ENCODE measurements at regions not wholly inside any gene's neighbourhood (a gene's known extent, or its start where the extent isn't known, plus 50 kb on each side); places are given as distances from the start of the nearest gene placed in this dataset.

GRCh38 chr22:34114406-34114805 is 194.1 kb upstream of the LARGE1 start:
- no peaks in the 10 kb centered on the region for H3K27me3 ChIP-seq (ENCODE audit: control insufficient read depth in 4 of 4, insufficient read depth in 4 of 4, low read length in 3 of 4)
- H3K4me3 ChIP-seq (ENCODE audit: low read depth in 1 of 3, low read length in 3 of 3) = no peak overlapping the region
- H3K9ac ChIP-seq (ENCODE audit: low read depth in 1 of 2, low read length in 2 of 2) = no peak overlapping the region
- no peak for DNase-seq (ENCODE audit: low spot score)
- no peaks in the 10 kb centered on the region for H3K36me3 ChIP-seq (ENCODE audit: control insufficient read depth in 4 of 4, insufficient read depth in 3 of 4, low read depth in 1 of 4, low read length in 3 of 4)
- no peaks in the 10 kb centered on the region for H3K9me3 ChIP-seq (ENCODE audit: control insufficient read depth in 4 of 4, low read length in 3 of 4)
- TF ChIP-seq NR2F2 (IDR thresholded peaks at IDR 0.05) = no peak
- TF ChIP-seq TAF1 (conservative IDR thresholded peaks at IDR 0.05) = no peak
- no peak for TF ChIP-seq SP1 (IDR thresholded peaks at IDR 0.05)
- TF ChIP-seq YY1 (IDR thresholded peaks at IDR 0.05) = no peak
- TF ChIP-seq CTCF (IDR thresholded peaks at IDR 0.05; ENCODE audit: low read depth, low read length, missing input control) = no peak
- TF ChIP-seq GABPA (IDR thresholded peaks at IDR 0.05 in 1 of 2, conservative IDR thresholded peaks at IDR 0.05 in 1 of 2) = no peak
- no peak for TF ChIP-seq RAD21 (IDR thresholded peaks at IDR 0.05)
- no peak for TF ChIP-seq FOXA2 (IDR thresholded peaks at IDR 0.05)
- no peak for TF ChIP-seq JUND (IDR thresholded peaks at IDR 0.05)
- peaks cover 0 to 14% (median 4%) of the 10 kb centered on the region in 4 donors for H3K4me1 ChIP-seq (ENCODE audit: control insufficient read depth in 4 of 4, insufficient read depth in 4 of 4, low read length in 3 of 4)
- WGBS = 66% methylated on average over 2 of the region's 2 CpGs
- no peak overlapping the region for H3K27ac ChIP-seq (ENCODE audit: low read depth in 1 of 2, low read length in 2 of 2)

- no peaks in the 10 kb centered on the region for H3K9me3 ChIP-seq (ENCODE audit: control insufficient read depth in 4 of 4, low read length in 3 of 4)
- no peak overlapping the region for H3K4me3 ChIP-seq (ENCODE audit: low read depth in 1 of 3, low read length in 3 of 3)
- WGBS = 39% methylated on average over 2 of the region's 2 CpGs
- H3K4me1 ChIP-seq (ENCODE audit: control insufficient read depth in 4 of 4, insufficient read depth in 4 of 4, low read length in 3 of 4) = peaks cover 0 to 14% (median 4%) of the 10 kb centered on the region in 4 donors
- H3K27me3 ChIP-seq (ENCODE audit: control insufficient read depth in 4 of 4, insufficient read depth in 4 of 4, low read length in 3 of 4) = no peaks in the 10 kb centered on the region
- peak overlapping the region; percentile 17 to 48 for H3K27ac ChIP-seq (ENCODE audit: low read depth in 1 of 2, low read length in 2 of 2)
- H3K9ac ChIP-seq (ENCODE audit: low read depth in 1 of 2, low read length in 2 of 2) = no peak overlapping the region
- TF ChIP-seq YY1 (IDR thresholded peaks at IDR 0.05) = peak; percentile 67
- peak; percentile 41 for TF ChIP-seq MAX (IDR thresholded peaks at IDR 0.05)
- TF ChIP-seq GABPA (IDR thresholded peaks at IDR 0.05 in 1 of 2, conservative IDR thresholded peaks at IDR 0.05 in 1 of 2) = peak in 1 of 2 donors; percentile 29
- TF ChIP-seq FOXA2 (IDR thresholded peaks at IDR 0.05) = no peak
- TF ChIP-seq RXRA (IDR thresholded peaks at IDR 0.05) = peak; percentile 49 to 88
- peak in 1 of 2 donors; percentile 15 for TF ChIP-seq RAD21 (IDR thresholded peaks at IDR 0.05)
- peak; percentile 75 to 93 for TF ChIP-seq HNF4A (conservative IDR thresholded peaks at IDR 0.05)
- peak; percentile 57 for TF ChIP-seq REST (IDR thresholded peaks at IDR 0.05)
- TF ChIP-seq SP1 (IDR thresholded peaks at IDR 0.05) = peak; percentile 72
- TF ChIP-seq HNF4G (IDR thresholded peaks at IDR 0.05) = peak; percentile 43
- TF ChIP-seq JUND (IDR thresholded peaks at IDR 0.05) = peak in 1 of 2 donors; percentile 86
- no peak for TF ChIP-seq NR2F2 (IDR thresholded peaks at IDR 0.05)
- TF ChIP-seq EGR1 (IDR thresholded peaks at IDR 0.05; ENCODE audit: low read depth in 2 of 2) = no peak
- no peaks in the 10 kb centered on the region for H3K36me3 ChIP-seq (ENCODE audit: control insufficient read depth in 4 of 4, insufficient read depth in 3 of 4, low read depth in 1 of 4, low read length in 3 of 4)
- no peak for DNase-seq (ENCODE audit: low spot score)
Observed at GRCh38 chr22:34115722-34116121, 195.4 kb upstream of the LARGE1 start.
